ENCODE measurements at regions not wholly inside any gene's neighbourhood (a gene's known extent, or its start where the extent isn't known, plus 50 kb on each side); places are given as distances from the start of the nearest gene placed in this dataset.
"Not testable (repeated sequence)": the region's sequence is repeated elsewhere in the genome, so short reads cannot be mapped to it uniquely, and the experiment has no call there.

GRCh38 chr4:164141755-164142375 lies 612.1 kb upstream of the SMIM31 start:
- peak; percentile 6 for DNase-seq (ENCODE audit: low read depth, low spot score)
- H3K27ac ChIP-seq, result not testable (repeated sequence)

- H3K27ac ChIP-seq, result no peak overlapping the region
- DNase-seq (ENCODE audit: low read depth, low spot score), result no peak
These were observed 599.5 kb upstream of the SMIM31 start for GRCh38 chr4:164154416-164154815.

GRCh38 chr4:164169591-164169990 lies 584.3 kb upstream of the SMIM31 start:
- no peak overlapping the region for H3K27ac ChIP-seq
- no peak for DNase-seq (ENCODE audit: low read depth, low spot score)

GRCh38 chr4:164177153-164177552 lies 576.8 kb upstream of the SMIM31 start:
- DNase-seq (ENCODE audit: low read depth, low spot score), result no peak
- H3K27ac ChIP-seq, result no peak overlapping the region

GRCh38 chr4:164177753-164178152 lies 576.2 kb upstream of the SMIM31 start:
- no peak for DNase-seq (ENCODE audit: low read depth, low spot score)
- H3K27ac ChIP-seq, result no peak overlapping the region

- no peak overlapping the region for H3K27ac ChIP-seq
- no peak for DNase-seq (ENCODE audit: low read depth, low spot score)
These were observed 565.7 kb upstream of the SMIM31 start for GRCh38 chr4:164188236-164188635.

GRCh38 chr4:164192844-164193243 lies 561.1 kb upstream of the SMIM31 start:
- H3K27ac ChIP-seq, result no peak overlapping the region
- DNase-seq (ENCODE audit: low read depth, low spot score), result no peak

- H3K27ac ChIP-seq, result no peak overlapping the region
These were observed 560.3 kb upstream of the SMIM31 start for GRCh38 chr4:164193676-164194075.

GRCh38 chr4:164197556-164197955 lies 556.4 kb upstream of the SMIM31 start:
- no peak for DNase-seq (ENCODE audit: low read depth, low spot score)
- H3K27ac ChIP-seq, result no peak overlapping the region

More at GRCh38 chr4:164193676-164194075, 560.3 kb upstream of the SMIM31 start:
- DNase-seq (ENCODE audit: low read depth, low spot score), result no peak

- no peak overlapping the region for H3K27ac ChIP-seq
- DNase-seq (ENCODE audit: low read depth, low spot score), result no peak
These were observed 550.5 kb upstream of the SMIM31 start for GRCh38 chr4:164203476-164203875.

- peak overlapping the region; percentile 37 for H3K27ac ChIP-seq
- DNase-seq (ENCODE audit: low read depth, low spot score), result peak; percentile 57
These were observed 549.5 kb upstream of the SMIM31 start for GRCh38 chr4:164204434-164204833.

- DNase-seq (ENCODE audit: low read depth, low spot score), result no peak
- no peak overlapping the region for H3K27ac ChIP-seq
These were observed 546.5 kb upstream of the SMIM31 start for GRCh38 chr4:164207460-164207859.

GRCh38 chr4:164210377-164210776 lies 543.6 kb upstream of the SMIM31 start:
- no peak for DNase-seq (ENCODE audit: low read depth, low spot score)

GRCh38 chr4:164212134-164212533 lies 541.8 kb upstream of the SMIM31 start:
- peak; percentile 41 for DNase-seq (ENCODE audit: low read depth, low spot score)
- peak overlapping the region; percentile 47 for H3K27ac ChIP-seq

More at GRCh38 chr4:164210377-164210776, 543.6 kb upstream of the SMIM31 start:
- H3K27ac ChIP-seq, result no peak overlapping the region

- peak; percentile 5 for DNase-seq (ENCODE audit: low read depth, low spot score)
- peak overlapping the region; percentile 47 for H3K27ac ChIP-seq
These were observed 541.2 kb upstream of the SMIM31 start for GRCh38 chr4:164212714-164213113.

- H3K27ac ChIP-seq, result no peak overlapping the region
- DNase-seq (ENCODE audit: low read depth, low spot score), result no peak
These were observed 538.7 kb upstream of the SMIM31 start for GRCh38 chr4:164215113-164215741.

GRCh38 chr4:164221631-164222030 lies 532.3 kb upstream of the SMIM31 start:
- H3K27ac ChIP-seq, result no peak overlapping the region
- no peak for DNase-seq (ENCODE audit: low read depth, low spot score)

GRCh38 chr4:164224871-164225270 lies 529.1 kb upstream of the SMIM31 start:
- no peak overlapping the region for H3K27ac ChIP-seq
- no peak for DNase-seq (ENCODE audit: low read depth, low spot score)

GRCh38 chr4:164229255-164229654 lies 524.7 kb upstream of the SMIM31 start:
- H3K27ac ChIP-seq, result no peak overlapping the region
- no peak for DNase-seq (ENCODE audit: low read depth, low spot score)

- H3K27ac ChIP-seq, result no peak overlapping the region
- no peak for DNase-seq (ENCODE audit: low read depth, low spot score)
These were observed 514.5 kb upstream of the SMIM31 start for GRCh38 chr4:164239433-164239832.

GRCh38 chr4:164239976-164240375 lies 514.0 kb upstream of the SMIM31 start:
- no peak overlapping the region for H3K27ac ChIP-seq
- no peak for DNase-seq (ENCODE audit: low read depth, low spot score)

GRCh38 chr4:164251257-164251656 lies 502.7 kb upstream of the SMIM31 start:
- H3K27ac ChIP-seq, result no peak overlapping the region
- DNase-seq (ENCODE audit: low read depth, low spot score), result no peak

Data from epithelial cell of prostate (primary cell).